Neural cell (in vitro differentiated cells): ENCODE measurements at regions not wholly inside any gene's neighbourhood (a gene's known extent, or its start where the extent isn't known, plus 50 kb on each side); places are given as distances from the start of the nearest gene placed in this dataset.
"Not testable (repeated sequence)": the region's sequence is repeated elsewhere in the genome, so short reads cannot be mapped to it uniquely, and the experiment has no call there.

Experiments used
- H2AFZ ChIP-seq: fragments of 200-600, 300-800 bp; sonication (generic), shearing (Covaris generic); 2 replicates; pipeline ENCODE4 v1.6.0; 2014; ENCODE audit warnings: low read depth, mild to moderate bottlenecking, antibody characterized with exemption, low read length, moderate library complexity
- H3F3A ChIP-seq: fragments of 200-600 bp; shearing (Covaris generic); 2 replicates; pipeline ENCODE4 v1.6.1; 2016; ENCODE audit warnings: mild to moderate bottlenecking, moderate library complexity, mixed read lengths, antibody characterized with exemption, low read length; ENCODE audit not compliant: insufficient read depth, poor library complexity, severe bottlenecking
- H3K27ac ChIP-seq: fragments of 200-600, 300-800 bp; sonication (generic), shearing (Covaris generic); 2 replicates; pipeline ENCODE4 v1.5.1; 2014; ENCODE audit warnings: mild to moderate bottlenecking, low read length, moderate library complexity
- H3K27me3 ChIP-seq: fragments of 300-800, 200-600 bp; sonication (generic), shearing (Covaris generic); 2 replicates; pipeline ENCODE4 v1.6.0; 2014; ENCODE audit warnings: mild to moderate bottlenecking, low read depth, low read length, moderate library complexity; ENCODE audit not compliant: insufficient read depth
- H3K36me3 ChIP-seq: fragments of 300-800, 200-600 bp; sonication (generic), shearing (Covaris generic); 2 replicates; pipeline ENCODE4 v1.5.1; 2014; ENCODE audit warnings: mild to moderate bottlenecking, antibody characterized with exemption, low read length, moderate library complexity; ENCODE audit not compliant: insufficient read depth
- H3K4me2 ChIP-seq: fragments of 300-800, 200-600 bp; sonication (generic), shearing (Covaris generic); 2 replicates; pipeline ENCODE4 v1.6.0; 2014; ENCODE audit warnings: mild to moderate bottlenecking, low read length
- H3K4me3 ChIP-seq: fragments of 300-800, 200-600 bp; sonication (generic), shearing (Covaris generic); 2 replicates; pipeline ENCODE4 v1.5.1; 2014; ENCODE audit warnings: mild to moderate bottlenecking, low read length, moderate library complexity
- H3K79me2 ChIP-seq: fragments of 200-600 bp; shearing (Covaris generic); replicated peaks from 2 replicates; pipeline ENCODE4 v1.6.0; 2014; ENCODE audit warnings: mild to moderate bottlenecking, low read length, moderate library complexity; ENCODE audit not compliant: insufficient read depth
- H3K9ac ChIP-seq: fragments of 300-800, 200-600 bp; sonication (generic), shearing (Covaris generic); 2 replicates; pipeline ENCODE4 v1.6.1; 2016; ENCODE audit warnings: mild to moderate bottlenecking, low read length, mixed read lengths
- H3K9me2 ChIP-seq: fragments of 200-600 bp; shearing (Covaris generic); 2 replicates; pipeline ENCODE4 v1.6.1; 2016; ENCODE audit warnings: mild to moderate bottlenecking, low read length, mixed read lengths; ENCODE audit not compliant: insufficient read depth
- H3K9me3 ChIP-seq: fragments of 200-600, 300-800 bp; sonication (generic), shearing (Covaris generic); 2 replicates; pipeline ENCODE4 v1.6.1; 2016; ENCODE audit warnings: mild to moderate bottlenecking, mixed run types, low read length, moderate library complexity, mixed read lengths
- H4K20me1 ChIP-seq: fragments of 200-600 bp; shearing (Covaris generic); 2 replicates; pipeline ENCODE4 v1.6.1; 2016; ENCODE audit warnings: mild to moderate bottlenecking, mixed run types; ENCODE audit not compliant: insufficient read depth
- CTCF ChIP-seq: fragments of 450-650 bp; IDR thresholded peaks from 2 replicates; pipeline ENCODE4 v1.5.1; 2014; ENCODE audit warnings: antibody characterized with exemption, mild to moderate bottlenecking, moderate library complexity; ENCODE audit not compliant: poor library complexity, severe bottlenecking
- EP300 ChIP-seq: fragments of 450-650 bp; conservative IDR thresholded peaks from 2 replicates; pipeline ENCODE4 v1.6.1; 2014; ENCODE audit warnings: antibody characterized with exemption, mild to moderate bottlenecking, moderate library complexity; ENCODE audit not compliant: poor library complexity, severe bottlenecking
- EZH2 ChIP-seq: fragments of 200-600, 300-800 bp; shearing (Covaris generic), sonication (generic); IDR thresholded peaks from 2 replicates; pipeline ENCODE4 v1.6.1; 2014; ENCODE audit warnings: antibody characterized with exemption, low read length, borderline replicate concordance, mild to moderate bottlenecking; ENCODE audit not compliant: insufficient read depth, poor library complexity, severe bottlenecking
- MXI1 ChIP-seq: fragments of 450-650 bp; conservative IDR thresholded peaks from 2 replicates; pipeline ENCODE4 v1.6.1; 2014; ENCODE audit warnings: antibody characterized with exemption, mild to moderate bottlenecking; ENCODE audit not compliant: poor library complexity, severe bottlenecking
- POLR2AphosphoS5 ChIP-seq: IDR thresholded peaks from 2 replicates; pipeline ENCODE4 v1.6.1; 2012
- RAD21 ChIP-seq: fragments of 450-650 bp; conservative IDR thresholded peaks from 2 replicates; pipeline ENCODE4 v1.6.1; 2014; ENCODE audit warnings: antibody characterized with exemption, mild to moderate bottlenecking, moderate library complexity
- SMC3 ChIP-seq: fragments of 450-650 bp; conservative IDR thresholded peaks from 2 replicates; pipeline ENCODE4 v1.6.1; 2014; ENCODE audit warnings: antibody characterized with exemption, mild to moderate bottlenecking, moderate library complexity; ENCODE audit not compliant: poor library complexity
- TAF1 ChIP-seq: IDR thresholded peaks from 2 replicates; pipeline ENCODE4 v1.6.1; 2012; ENCODE audit warnings: low read depth
- TF ChIP-seq, protein P1 (sequence below): IDR thresholded peaks from 2 replicates; pipeline ENCODE4 v1.6.1; 2012; ENCODE audit warnings: borderline replicate concordance

- no peak overlapping the region for H3K27ac ChIP-seq
- no peaks in the 10 kb centered on the region for H3K79me2 ChIP-seq
- no peaks in the 10 kb centered on the region for H3K27me3 ChIP-seq
- H2AFZ ChIP-seq, result no peak overlapping the region
- no peaks in the 10 kb centered on the region for H4K20me1 ChIP-seq
- H3K4me2 ChIP-seq, result no peak overlapping the region
- no peak overlapping the region for H3K9ac ChIP-seq
- no peaks in the 10 kb centered on the region for H3K9me3 ChIP-seq
- no peaks in the 10 kb centered on the region for H3F3A ChIP-seq
- no peaks in the 10 kb centered on the region for H3K9me2 ChIP-seq
- no peaks in the 10 kb centered on the region for H3K36me3 ChIP-seq
- no peak for TF ChIP-seq RAD21
- TF ChIP-seq TAF1, result no peak
- H3K4me3 ChIP-seq, result no peak overlapping the region
Observed at GRCh38 chr12:14076538-14076937, 95.1 kb upstream of the GRIN2B start.

DNA sequence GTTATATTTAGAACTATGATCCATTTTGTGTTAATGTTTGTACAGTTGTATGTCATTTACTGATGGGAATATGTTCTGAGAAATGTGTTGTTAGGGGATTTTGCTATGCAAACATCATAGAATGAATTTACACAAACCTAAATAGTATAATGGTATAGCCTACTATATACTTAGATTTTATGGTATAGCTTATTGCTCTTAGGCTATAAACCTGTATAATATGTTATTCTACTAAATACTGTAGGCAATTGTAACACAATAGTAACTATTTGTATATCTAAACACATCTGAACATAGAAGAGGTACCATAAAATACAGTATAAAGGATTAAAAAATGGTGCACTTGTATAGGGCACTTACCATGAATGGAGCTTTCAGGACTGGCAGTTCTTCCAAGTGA, 105.4 kb upstream of the GRIN2B start:
- no peaks in the 10 kb centered on the region for H3F3A ChIP-seq
- no peaks in the 10 kb centered on the region for H4K20me1 ChIP-seq
- H3K27ac ChIP-seq, result no peak overlapping the region
- H3K4me2 ChIP-seq, result no peak overlapping the region
- no peak overlapping the region for H3K4me3 ChIP-seq
- H3K79me2 ChIP-seq, result no peaks in the 10 kb centered on the region
- no peaks in the 10 kb centered on the region for H3K9me2 ChIP-seq
- H3K27me3 ChIP-seq, result no peaks in the 10 kb centered on the region
- TF ChIP-seq EZH2 (no peak), RAD21 (no peak), SMC3 (no peak), POLR2AphosphoS5 (no peak), TAF1 (no peak), CTCF (no peak), EP300 (no peak), MXI1 (no peak)
- TF ChIP-seq, protein P1, sequence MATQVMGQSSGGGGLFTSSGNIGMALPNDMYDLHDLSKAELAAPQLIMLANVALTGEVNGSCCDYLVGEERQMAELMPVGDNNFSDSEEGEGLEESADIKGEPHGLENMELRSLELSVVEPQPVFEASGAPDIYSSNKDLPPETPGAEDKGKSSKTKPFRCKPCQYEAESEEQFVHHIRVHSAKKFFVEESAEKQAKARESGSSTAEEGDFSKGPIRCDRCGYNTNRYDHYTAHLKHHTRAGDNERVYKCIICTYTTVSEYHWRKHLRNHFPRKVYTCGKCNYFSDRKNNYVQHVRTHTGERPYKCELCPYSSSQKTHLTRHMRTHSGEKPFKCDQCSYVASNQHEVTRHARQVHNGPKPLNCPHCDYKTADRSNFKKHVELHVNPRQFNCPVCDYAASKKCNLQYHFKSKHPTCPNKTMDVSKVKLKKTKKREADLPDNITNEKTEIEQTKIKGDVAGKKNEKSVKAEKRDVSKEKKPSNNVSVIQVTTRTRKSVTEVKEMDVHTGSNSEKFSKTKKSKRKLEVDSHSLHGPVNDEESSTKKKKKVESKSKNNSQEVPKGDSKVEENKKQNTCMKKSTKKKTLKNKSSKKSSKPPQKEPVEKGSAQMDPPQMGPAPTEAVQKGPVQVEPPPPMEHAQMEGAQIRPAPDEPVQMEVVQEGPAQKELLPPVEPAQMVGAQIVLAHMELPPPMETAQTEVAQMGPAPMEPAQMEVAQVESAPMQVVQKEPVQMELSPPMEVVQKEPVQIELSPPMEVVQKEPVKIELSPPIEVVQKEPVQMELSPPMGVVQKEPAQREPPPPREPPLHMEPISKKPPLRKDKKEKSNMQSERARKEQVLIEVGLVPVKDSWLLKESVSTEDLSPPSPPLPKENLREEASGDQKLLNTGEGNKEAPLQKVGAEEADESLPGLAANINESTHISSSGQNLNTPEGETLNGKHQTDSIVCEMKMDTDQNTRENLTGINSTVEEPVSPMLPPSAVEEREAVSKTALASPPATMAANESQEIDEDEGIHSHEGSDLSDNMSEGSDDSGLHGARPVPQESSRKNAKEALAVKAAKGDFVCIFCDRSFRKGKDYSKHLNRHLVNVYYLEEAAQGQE, result no peak
- no peaks in the 10 kb centered on the region for H3K9me3 ChIP-seq
- no peak overlapping the region for H3K9ac ChIP-seq
- no peaks in the 10 kb centered on the region for H3K36me3 ChIP-seq
- H2AFZ ChIP-seq, result no peak overlapping the region

GRCh38 chr12:14099994-14100393, 118.6 kb upstream of the GRIN2B start:
- Histone ChIP-seq H3K27me3 (no peaks in the 10 kb centered on the region), H2AFZ (no peak overlapping the region), H3K36me3 (no peaks in the 10 kb centered on the region), H3F3A (no peaks in the 10 kb centered on the region), H3K79me2 (no peaks in the 10 kb centered on the region), H3K4me3 (no peak overlapping the region), H3K9me2 (no peaks in the 10 kb centered on the region), H4K20me1 (no peaks in the 10 kb centered on the region), H3K9me3 (no peaks in the 10 kb centered on the region), H3K9ac (no peak overlapping the region), H3K4me2 (no peak overlapping the region), H3K27ac (no peak overlapping the region)
- TF ChIP-seq EZH2, result no peak
- TF ChIP-seq SMC3, result no peak
- TF ChIP-seq EP300, result no peak
- TF ChIP-seq, protein P1, result no peak

DNA sequence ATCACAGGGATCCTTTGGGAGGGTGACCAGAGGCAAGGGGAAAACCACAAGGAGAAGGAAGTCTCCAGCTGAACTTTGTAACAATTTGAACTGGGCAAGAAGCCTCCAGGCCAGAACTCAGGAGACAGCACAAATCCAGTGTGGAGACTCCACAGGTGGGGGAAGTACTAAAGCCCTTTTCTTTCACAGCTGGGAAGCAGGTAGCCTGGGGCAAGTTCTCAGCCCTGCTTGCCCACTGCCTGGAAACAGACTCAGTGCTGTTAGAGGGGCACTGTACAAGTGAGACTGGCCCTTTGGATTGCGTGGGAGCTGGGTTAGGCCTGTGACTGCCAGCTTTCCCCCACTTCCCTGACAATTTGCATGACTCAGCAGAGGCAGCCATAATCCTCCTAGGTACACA, 120.2 kb upstream of the GRIN2B start:
- H3K9me3 ChIP-seq, H3K4me3 ChIP-seq, H3K27ac ChIP-seq, H3K36me3 ChIP-seq, H4K20me1 ChIP-seq, H3K79me2 ChIP-seq, H3K27me3 ChIP-seq, H3K9me2 ChIP-seq, H2AFZ ChIP-seq, H3F3A ChIP-seq, H3K4me2 ChIP-seq, H3K9ac ChIP-seq: not testable (repeated sequence)
